HG03575 (cell line): ENCODE measurements at regions not wholly inside any gene's neighbourhood (a gene's known extent, or its start where the extent isn't known, plus 50 kb on each side); places are given as distances from the start of the nearest gene placed in this dataset.
A peak's percentile ranks its signal among the peaks of the same experiment; 100 is the strongest.
"Not testable (repeated sequence)": the region's sequence is repeated elsewhere in the genome, so short reads cannot be mapped to it uniquely, and the experiment has no call there.

Experiments used
- ATAC-seq: cut with Tn5 transposase; IDR thresholded peaks from one replicate; pipeline ENCODE4 v1.9.1; 2021; ENCODE audit not compliant: unreplicated experiment, insufficient number of reproducible peaks, low FRiP score; ENCODE audit errors: extremely low read depth

GRCh38 chr2:62415019-62415431 is 91.0 kb downstream of the TMEM17 start:
- ATAC-seq: peak; percentile 67

- ATAC-seq: no peak
Observed at GRCh38 chr2:62413116-62413663, 92.8 kb downstream of the TMEM17 start.

DNA sequence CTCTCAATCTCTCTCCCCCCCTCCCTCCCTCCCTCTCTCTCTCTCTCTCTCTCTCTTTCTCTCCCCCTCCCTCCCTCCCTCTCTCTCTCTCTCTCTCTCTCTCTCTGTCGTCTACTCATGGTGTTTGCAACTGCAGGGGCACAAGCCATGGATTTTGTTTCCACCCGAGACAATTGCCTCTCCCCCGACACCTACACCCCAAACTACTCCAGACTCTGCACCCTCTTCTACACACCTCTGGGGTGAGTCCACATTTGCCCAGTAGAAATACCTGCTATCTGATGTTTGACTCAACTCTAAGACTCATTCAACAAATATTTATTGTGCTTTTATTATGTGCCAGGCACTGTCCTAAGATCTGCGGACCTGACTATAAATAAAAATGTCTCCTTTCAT is 93.7 kb downstream of the TMEM17 start:
- no peak for ATAC-seq

DNA sequence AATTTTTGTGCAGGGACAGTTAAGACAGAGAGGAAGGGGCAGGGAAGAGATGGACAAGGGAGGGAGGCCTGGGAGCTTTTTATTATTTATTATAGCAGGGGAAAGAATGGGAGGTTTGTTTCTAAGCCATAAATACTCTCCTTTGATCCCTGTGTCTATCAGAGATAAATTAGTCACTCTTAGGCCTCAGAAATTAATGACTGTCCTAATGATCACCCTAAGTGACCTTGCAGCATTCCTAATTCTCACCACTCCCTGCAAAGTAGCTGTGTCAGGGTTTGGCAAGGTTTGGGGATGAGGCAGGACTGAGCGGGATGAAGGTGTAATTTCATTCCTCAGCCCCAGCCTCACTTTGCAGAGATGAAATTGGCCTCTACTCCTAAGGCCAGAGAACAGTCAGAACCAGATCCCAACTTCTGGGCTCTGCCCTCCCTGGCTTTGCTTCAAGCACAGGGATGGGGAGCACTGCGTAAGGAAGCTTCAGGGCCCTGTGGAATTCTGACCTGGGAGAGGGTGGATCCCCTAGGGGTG is 95.0 kb downstream of the TMEM17 start:
- ATAC-seq: no peak

DNA sequence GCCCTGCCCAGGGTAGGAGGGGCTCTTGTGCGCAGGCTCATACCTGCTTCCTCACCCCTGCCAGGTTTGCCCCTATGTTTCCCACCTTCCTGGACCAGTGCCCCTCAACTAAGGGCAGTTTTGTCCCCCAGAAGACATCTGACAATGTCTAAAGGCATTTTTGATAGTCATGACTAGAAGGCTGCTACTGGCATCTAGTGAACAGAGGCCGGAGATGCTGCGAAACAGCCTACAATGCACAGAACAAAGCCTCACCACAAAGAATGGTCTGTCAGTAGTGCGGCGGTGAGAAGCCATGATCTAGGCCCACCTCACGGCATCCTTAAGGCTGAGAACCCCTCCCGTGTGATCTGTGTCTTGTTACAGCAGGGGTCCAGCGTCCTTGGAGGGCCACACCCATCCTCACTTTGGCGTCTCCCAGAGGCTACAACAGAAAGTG is 96.0 kb downstream of the TMEM17 start:
- ATAC-seq: no peak

DNA sequence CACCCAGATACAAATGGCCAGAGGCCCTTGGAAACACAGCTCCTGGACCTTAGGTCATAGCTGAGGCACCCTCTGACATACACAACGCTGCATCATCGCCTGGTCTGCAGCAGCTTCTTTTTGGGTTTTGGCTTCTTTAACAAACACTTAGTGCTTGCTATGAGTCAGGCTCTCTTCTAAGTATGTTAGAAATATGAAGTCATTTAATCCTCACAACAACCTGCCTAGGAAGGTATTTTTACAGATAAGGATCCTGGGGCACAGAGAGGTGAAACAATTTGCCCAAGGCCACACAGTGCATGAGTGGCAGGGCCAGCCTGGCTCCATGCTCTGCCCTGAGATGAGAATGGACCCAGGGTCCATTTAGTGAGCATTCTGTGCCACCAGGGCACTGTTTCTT is 96.6 kb downstream of the TMEM17 start:
- ATAC-seq: no peak

DNA sequence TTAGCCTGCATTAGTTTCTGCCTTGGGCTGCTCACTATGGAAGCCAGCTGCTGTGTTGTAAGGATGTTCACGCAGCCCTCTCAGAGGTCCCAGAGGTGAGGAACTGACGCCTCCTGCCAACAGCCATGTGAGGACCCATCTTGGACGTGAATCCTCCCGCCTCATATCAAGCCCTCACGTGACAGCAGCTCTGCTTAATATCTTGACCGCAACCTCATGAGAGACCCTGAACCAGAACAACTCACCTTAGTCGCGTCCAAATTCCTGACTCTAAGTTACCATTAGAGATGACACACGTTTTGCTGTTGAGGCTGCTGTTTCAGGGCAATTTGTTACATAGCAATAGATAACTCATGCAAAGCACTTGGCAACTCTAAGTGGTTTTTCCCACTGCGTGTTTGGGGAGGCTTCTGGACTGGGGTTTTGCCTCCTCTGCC is 97.7 kb downstream of the TMEM17 start:
- ATAC-seq: no peak

- no peak for ATAC-seq
Observed at GRCh38 chr2:62407838-62408237, 98.2 kb downstream of the TMEM17 start.

GRCh38 chr2:62407401-62407800 is 98.6 kb downstream of the TMEM17 start:
- ATAC-seq: no peak

DNA sequence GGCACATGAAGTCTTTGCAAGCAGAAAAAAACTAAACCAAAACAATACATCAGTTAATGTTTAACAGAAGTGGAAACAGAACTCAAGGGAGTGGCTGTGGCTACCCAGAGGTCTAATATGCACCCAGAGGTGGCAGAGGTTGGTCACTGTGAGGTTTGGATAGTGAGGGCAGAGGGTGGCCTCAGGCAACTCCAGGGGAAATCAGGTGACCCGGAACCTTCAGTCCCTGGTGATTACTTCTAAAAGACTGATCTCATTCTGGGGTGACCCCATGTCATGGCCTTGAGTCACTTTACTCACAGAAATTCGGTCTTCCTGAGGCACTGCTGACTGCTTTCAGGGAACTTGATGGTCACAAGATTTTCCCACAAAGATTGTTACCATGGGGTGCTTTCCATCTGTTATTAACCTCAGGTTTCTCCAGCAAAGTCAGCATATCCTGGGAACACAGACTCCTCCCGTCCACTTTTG is 99.4 kb downstream of the TMEM17 start:
- no peak for ATAC-seq

DNA sequence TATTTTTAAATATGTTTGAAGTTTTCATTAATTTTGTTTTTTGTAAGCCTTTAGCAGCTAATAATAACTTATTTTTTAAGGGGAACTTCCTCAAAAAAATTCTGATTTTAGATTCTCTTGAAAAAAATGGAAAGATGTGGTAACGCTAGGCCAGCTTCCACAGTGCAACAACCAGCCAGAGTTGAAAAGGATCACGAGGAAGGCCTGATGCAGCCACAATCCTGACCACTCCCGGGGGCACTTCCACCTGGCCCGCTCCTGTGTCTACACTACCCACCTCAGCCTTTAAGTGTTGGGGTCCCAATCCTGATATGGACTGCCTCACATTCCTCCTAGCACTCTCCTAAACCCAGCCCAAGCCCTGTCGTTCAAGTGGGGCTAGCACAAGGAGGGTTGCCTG is 101.1 kb downstream of the TMEM17 start:
- no peak for ATAC-seq

GRCh38 chr2:62402156-62402555 is 103.8 kb downstream of the TMEM17 start:
- ATAC-seq: no peak

GRCh38 chr2:62398356-62398755 is 107.6 kb downstream of the TMEM17 start:
- no peak for ATAC-seq

- no peak for ATAC-seq
Observed at GRCh38 chr2:62396880-62397279, 109.1 kb downstream of the TMEM17 start.

- ATAC-seq: no peak
Observed at GRCh38 chr2:62393293-62393692, 112.7 kb downstream of the TMEM17 start.

- no peak for ATAC-seq
Observed at GRCh38 chr2:62391696-62392095, 114.3 kb downstream of the TMEM17 start.

DNA sequence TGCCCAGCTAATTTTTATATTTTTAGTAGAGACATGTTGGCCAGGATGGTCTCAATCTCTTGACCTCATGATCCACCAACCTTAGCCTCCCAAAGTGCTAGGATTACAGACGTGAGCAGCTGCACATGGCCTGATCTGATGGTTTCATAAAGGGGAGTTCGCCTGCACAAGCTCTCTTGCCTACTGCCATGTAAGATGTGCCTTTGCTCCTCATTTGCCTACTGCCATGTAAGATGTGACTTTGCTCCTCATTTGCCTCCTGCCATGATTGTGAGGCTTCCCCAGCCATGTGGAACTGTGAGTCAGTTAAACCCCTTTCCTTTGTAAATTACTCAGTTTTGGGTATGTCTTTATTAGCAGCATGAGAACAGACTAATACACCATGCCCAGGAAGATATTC is 119.6 kb downstream of the TMEM17 start:
- not testable (repeated sequence) for ATAC-seq

- ATAC-seq: no peak
Observed at GRCh38 chr2:62383846-62384245, 122.1 kb downstream of the TMEM17 start.

DNA sequence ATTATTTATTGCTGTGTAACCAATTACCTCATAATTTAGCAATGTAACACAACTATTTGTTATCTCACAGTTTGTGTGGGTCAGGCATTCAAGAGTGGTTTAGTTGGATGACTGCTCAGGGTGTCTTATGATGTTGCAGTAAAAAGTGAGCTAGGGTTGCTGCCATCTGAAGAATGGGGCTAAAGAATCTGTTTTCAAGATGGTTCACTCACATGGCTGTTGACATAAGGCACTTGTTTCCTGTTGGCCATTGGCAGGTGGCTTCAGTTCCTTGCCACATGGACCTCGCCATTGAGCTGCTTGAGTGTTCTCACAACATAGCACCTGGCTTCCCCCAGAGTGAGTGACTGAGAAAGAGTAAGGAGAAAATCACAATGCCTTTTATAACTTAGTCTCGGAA is 123.2 kb downstream of the TMEM17 start:
- no peak for ATAC-seq

DNA sequence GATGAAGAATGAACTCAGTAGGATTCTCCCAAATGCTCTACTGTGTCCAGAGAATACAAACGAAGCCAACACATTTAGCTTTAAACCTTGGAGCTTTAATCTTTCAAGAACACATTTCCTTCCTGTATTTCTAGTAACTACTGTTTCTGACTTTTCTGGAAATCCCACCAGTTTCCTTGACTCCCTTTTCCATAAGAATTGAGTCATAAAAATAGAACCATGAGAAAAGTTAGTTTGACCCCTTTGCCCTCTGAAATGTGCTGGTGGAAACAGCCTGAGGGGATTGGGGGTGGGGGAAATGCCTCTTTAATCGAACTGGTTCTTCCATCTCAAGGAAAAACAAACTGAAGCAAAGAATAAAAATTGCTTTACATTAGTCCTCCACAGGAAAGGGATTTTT is 123.9 kb downstream of the TMEM17 start:
- no peak for ATAC-seq

DNA sequence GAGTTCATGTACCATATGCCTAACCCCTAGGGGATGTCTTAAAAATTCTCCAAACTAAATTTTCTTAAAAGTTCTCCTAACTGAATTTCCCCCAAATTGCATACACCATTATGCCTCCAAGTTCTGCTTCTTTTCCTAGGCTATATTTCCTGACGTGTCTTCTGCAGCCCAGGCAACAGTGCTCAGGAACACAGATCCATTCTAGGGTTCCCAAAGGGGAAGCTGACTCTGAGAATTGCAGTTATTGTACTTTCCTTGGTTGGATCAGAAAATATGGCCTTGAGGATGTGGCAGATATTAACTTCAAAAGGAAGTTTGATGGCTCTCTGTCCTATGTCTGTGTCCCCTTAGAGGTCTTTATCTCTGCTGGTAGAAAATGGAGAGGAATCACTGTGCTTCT is 124.3 kb downstream of the TMEM17 start:
- ATAC-seq: no peak
